ENCODE measurements at regions not wholly inside any gene's neighbourhood (a gene's known extent, or its start where the extent isn't known, plus 50 kb on each side); places are given as distances from the start of the nearest gene placed in this dataset.

DNA sequence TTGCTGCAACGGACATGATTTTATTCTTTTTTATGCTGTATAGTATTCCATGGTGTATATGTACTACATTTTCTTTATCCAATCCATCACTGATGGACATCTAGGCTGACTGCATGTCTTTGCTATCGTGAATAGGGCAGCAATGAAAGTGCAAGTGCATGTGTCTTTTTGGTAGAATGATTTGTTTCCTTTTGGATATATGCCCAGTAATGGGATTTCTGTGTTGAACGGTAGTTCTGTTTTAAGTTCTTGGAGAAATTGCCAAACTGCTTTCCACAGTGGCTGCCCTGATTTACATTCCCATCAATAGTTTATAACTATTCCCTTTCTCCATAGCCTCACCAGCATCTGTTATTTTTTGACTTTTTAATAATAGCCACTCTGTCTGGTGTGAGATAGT, 99.7 kb upstream of the CRIM1 start:
- TF ChIP-seq, protein P1, sequence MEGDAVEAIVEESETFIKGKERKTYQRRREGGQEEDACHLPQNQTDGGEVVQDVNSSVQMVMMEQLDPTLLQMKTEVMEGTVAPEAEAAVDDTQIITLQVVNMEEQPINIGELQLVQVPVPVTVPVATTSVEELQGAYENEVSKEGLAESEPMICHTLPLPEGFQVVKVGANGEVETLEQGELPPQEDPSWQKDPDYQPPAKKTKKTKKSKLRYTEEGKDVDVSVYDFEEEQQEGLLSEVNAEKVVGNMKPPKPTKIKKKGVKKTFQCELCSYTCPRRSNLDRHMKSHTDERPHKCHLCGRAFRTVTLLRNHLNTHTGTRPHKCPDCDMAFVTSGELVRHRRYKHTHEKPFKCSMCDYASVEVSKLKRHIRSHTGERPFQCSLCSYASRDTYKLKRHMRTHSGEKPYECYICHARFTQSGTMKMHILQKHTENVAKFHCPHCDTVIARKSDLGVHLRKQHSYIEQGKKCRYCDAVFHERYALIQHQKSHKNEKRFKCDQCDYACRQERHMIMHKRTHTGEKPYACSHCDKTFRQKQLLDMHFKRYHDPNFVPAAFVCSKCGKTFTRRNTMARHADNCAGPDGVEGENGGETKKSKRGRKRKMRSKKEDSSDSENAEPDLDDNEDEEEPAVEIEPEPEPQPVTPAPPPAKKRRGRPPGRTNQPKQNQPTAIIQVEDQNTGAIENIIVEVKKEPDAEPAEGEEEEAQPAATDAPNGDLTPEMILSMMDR (conservative IDR thresholded peaks at IDR 0.05; ENCODE audit: low read length), result no peak
- TF ChIP-seq EZH2phosphoT487 (IDR thresholded peaks at IDR 0.05; ENCODE audit: borderline replicate concordance), result no peak
